ENCODE measurements at regions not wholly inside any gene's neighbourhood (a gene's known extent, or its start where the extent isn't known, plus 50 kb on each side); places are given as distances from the start of the nearest gene placed in this dataset.
"Not testable (repeated sequence)": the region's sequence is repeated elsewhere in the genome, so short reads cannot be mapped to it uniquely, and the experiment has no call there.

- TF ChIP-seq CTCF (IDR thresholded peaks at IDR 0.05; ENCODE audit: unreplicated experiment) = no peak
- H3K27me3 Mint-ChIP-seq (ENCODE audit: low read depth) = no peaks in the 10 kb centered on the region
- DNase-seq (ENCODE audit: low spot score in 2 of 2, unreplicated experiment in 2 of 2) = no peak
- H3K4me1 Mint-ChIP-seq = no peaks in the 10 kb centered on the region
- no peaks in the 10 kb centered on the region for H3K9me3 Mint-ChIP-seq
- no peaks in the 10 kb centered on the region for H3K36me3 Mint-ChIP-seq
- no peak overlapping the region for H3K27ac Mint-ChIP-seq
- H3K4me3 Mint-ChIP-seq = no peak overlapping the region
Observed at GRCh38 chr5:66284588-66285342, 140.7 kb downstream of the SREK1 start.

GRCh38 chr5:66285343-66285922 is 141.3 kb downstream of the SREK1 start:
- no peak overlapping the region for H3K27ac Mint-ChIP-seq
- no peaks in the 10 kb centered on the region for H3K27me3 Mint-ChIP-seq (ENCODE audit: low read depth)
- H3K4me3 Mint-ChIP-seq = no peak overlapping the region
- H3K36me3 Mint-ChIP-seq = no peaks in the 10 kb centered on the region
- no peaks in the 10 kb centered on the region for H3K9me3 Mint-ChIP-seq
- no peak for DNase-seq (ENCODE audit: low spot score in 2 of 2, unreplicated experiment in 2 of 2)
- TF ChIP-seq CTCF (IDR thresholded peaks at IDR 0.05; ENCODE audit: unreplicated experiment) = no peak
- H3K4me1 Mint-ChIP-seq = no peaks in the 10 kb centered on the region

GRCh38 chr5:66291771-66292170 is 147.7 kb downstream of the SREK1 start:
- TF ChIP-seq CTCF (IDR thresholded peaks at IDR 0.05; ENCODE audit: unreplicated experiment) = no peak
- Mint-ChIP-seq H3K4me3 (no peak overlapping the region), H3K27ac (no peak overlapping the region), H3K9me3 (no peaks in the 10 kb centered on the region), H3K27me3 (ENCODE audit: low read depth) (peaks cover 9% of the 10 kb centered on the region), H3K36me3 (no peaks in the 10 kb centered on the region), H3K4me1 (no peaks in the 10 kb centered on the region)
- no peak for DNase-seq (ENCODE audit: low spot score in 2 of 2, unreplicated experiment in 2 of 2)

- H3K9me3 Mint-ChIP-seq; H3K27ac Mint-ChIP-seq; H3K4me3 Mint-ChIP-seq; H3K4me1 Mint-ChIP-seq; H3K36me3 Mint-ChIP-seq; H3K27me3 Mint-ChIP-seq (ENCODE audit: low read depth); DNase-seq (ENCODE audit: low spot score in 2 of 2, unreplicated experiment in 2 of 2): not testable (repeated sequence)
Observed at GRCh38 chr5:66293851-66294250, 149.8 kb downstream of the SREK1 start.

- Mint-ChIP-seq H3K4me1 (no peaks in the 10 kb centered on the region), H3K9me3 (no peaks in the 10 kb centered on the region), H3K4me3 (no peak overlapping the region), H3K27ac (no peak overlapping the region), H3K27me3 (ENCODE audit: low read depth) (peaks cover 34% of the 10 kb centered on the region), H3K36me3 (no peaks in the 10 kb centered on the region)
- TF ChIP-seq CTCF (IDR thresholded peaks at IDR 0.05; ENCODE audit: unreplicated experiment) = no peak
- DNase-seq (ENCODE audit: low spot score in 2 of 2, unreplicated experiment in 2 of 2) = no peak
Observed at GRCh38 chr5:66299463-66299862, 155.4 kb downstream of the SREK1 start.

GRCh38 chr5:66302344-66302743 is 158.2 kb downstream of the SREK1 start:
- no peak for TF ChIP-seq CTCF (IDR thresholded peaks at IDR 0.05; ENCODE audit: unreplicated experiment)
- no peaks in the 10 kb centered on the region for H3K36me3 Mint-ChIP-seq
- H3K4me1 Mint-ChIP-seq = no peaks in the 10 kb centered on the region
- DNase-seq (ENCODE audit: low spot score in 2 of 2, unreplicated experiment in 2 of 2) = no peak
- no peak overlapping the region for H3K27ac Mint-ChIP-seq
- H3K4me3 Mint-ChIP-seq = no peak overlapping the region
- H3K9me3 Mint-ChIP-seq = no peaks in the 10 kb centered on the region
- H3K27me3 Mint-ChIP-seq (ENCODE audit: low read depth) = peaks cover 51% of the 10 kb centered on the region

All from mesothelial cell of epicardium (in vitro differentiated cells).